Kidney tubule cell (primary cell): ENCODE measurements at regions not wholly inside any gene's neighbourhood (a gene's known extent, or its start where the extent isn't known, plus 50 kb on each side); places are given as distances from the start of the nearest gene placed in this dataset.
A peak's percentile ranks its signal among the peaks of the same experiment; 100 is the strongest.
"Not testable (repeated sequence)": the region's sequence is repeated elsewhere in the genome, so short reads cannot be mapped to it uniquely, and the experiment has no call there.

Experiments
- DNase-seq: peaks from one replicate; pipeline ENCODE4 v3.0.0-alpha.2; 2018; ENCODE audit warnings: low spot score

- DNase-seq, result no peak
Measured at GRCh38 chr2:83155826-83156225, 1303.3 kb downstream of the SUCLG1 start.

GRCh38 chr2:83143946-83144345 is 1315.1 kb downstream of the SUCLG1 start:
- peak; percentile 76 for DNase-seq

GRCh38 chr2:83142934-83143333 is 1316.1 kb downstream of the SUCLG1 start:
- DNase-seq, result no peak

GRCh38 chr2:83115606-83116005 is 1343.5 kb downstream of the SUCLG1 start:
- DNase-seq, result no peak

GRCh38 chr2:83115155-83115554 is 1343.9 kb downstream of the SUCLG1 start:
- peak; percentile 27 for DNase-seq

GRCh38 chr2:83113953-83114352 is 1345.1 kb downstream of the SUCLG1 start:
- DNase-seq, result peak; percentile 5

- no peak for DNase-seq
Measured at GRCh38 chr2:83112858-83113257, 1346.2 kb downstream of the SUCLG1 start.

GRCh38 chr2:83109284-83109683 is 1349.8 kb downstream of the SUCLG1 start:
- DNase-seq, result no peak

GRCh38 chr2:83106853-83107252 is 1352.2 kb downstream of the SUCLG1 start:
- DNase-seq, result no peak

GRCh38 chr2:83104202-83104601 is 1354.9 kb downstream of the SUCLG1 start:
- no peak for DNase-seq

GRCh38 chr2:83103613-83104012 is 1355.5 kb downstream of the SUCLG1 start:
- peak; percentile 92 for DNase-seq

GRCh38 chr2:83089051-83089450 is 1370.0 kb downstream of the SUCLG1 start:
- DNase-seq, result not testable (repeated sequence)

GRCh38 chr2:83085869-83086268 is 1373.2 kb downstream of the SUCLG1 start:
- no peak for DNase-seq

- peak; percentile 44 for DNase-seq
Measured at GRCh38 chr2:83081826-83082690, 1377.0 kb downstream of the SUCLG1 start.

- DNase-seq, result no peak
Measured at GRCh38 chr2:83079007-83079406, 1380.1 kb downstream of the SUCLG1 start.

- DNase-seq, result no peak
Measured at GRCh38 chr2:83072767-83073166, 1386.3 kb downstream of the SUCLG1 start.

- DNase-seq, result no peak
Measured at GRCh38 chr2:83071914-83072313, 1387.2 kb downstream of the SUCLG1 start.

- no peak for DNase-seq
Measured at GRCh38 chr2:83071352-83071751, 1387.7 kb downstream of the SUCLG1 start.

- DNase-seq, result peak; percentile 20
Measured at GRCh38 chr2:83069724-83070123, 1389.4 kb downstream of the SUCLG1 start.

GRCh38 chr2:83068714-83069113 is 1390.4 kb downstream of the SUCLG1 start:
- DNase-seq, result no peak

- peak; percentile 69 for DNase-seq
Measured at GRCh38 chr2:83067947-83068346, 1391.1 kb downstream of the SUCLG1 start.

GRCh38 chr2:83063933-83064332 is 1395.1 kb downstream of the SUCLG1 start:
- DNase-seq, result no peak

- DNase-seq, result peak; percentile 40
Measured at GRCh38 chr2:83063511-83063910, 1395.6 kb downstream of the SUCLG1 start.

GRCh38 chr2:83058683-83059082 is 1400.4 kb downstream of the SUCLG1 start:
- DNase-seq, result no peak
